ENCODE measurements at regions not wholly inside any gene's neighbourhood (a gene's known extent, or its start where the extent isn't known, plus 50 kb on each side); places are given as distances from the start of the nearest gene placed in this dataset.

- Mint-ChIP-seq H3K4me1 (ENCODE audit: unreplicated experiment) (no peaks in the 10 kb centered on the region), H3K27ac (ENCODE audit: unreplicated experiment) (no peak overlapping the region), H3K36me3 (ENCODE audit: unreplicated experiment) (no peaks in the 10 kb centered on the region), H3K27me3 (ENCODE audit: unreplicated experiment) (no peaks in the 10 kb centered on the region), H3K9me3 (ENCODE audit: unreplicated experiment) (peaks cover 6% of the 10 kb centered on the region), H3K4me3 (ENCODE audit: unreplicated experiment) (no peak overlapping the region)
- no peak for TF ChIP-seq CTCF (IDR thresholded peaks at IDR 0.05)
- DNase-seq (ENCODE audit: extremely low spot score, unreplicated experiment), result no peak
Observed at GRCh38 chr4:161329852-161330251, 833.9 kb downstream of the FSTL5 start.

- no peak for DNase-seq (ENCODE audit: extremely low spot score, unreplicated experiment)
- H3K4me3 Mint-ChIP-seq (ENCODE audit: unreplicated experiment), result no peak overlapping the region
- no peak for TF ChIP-seq CTCF (IDR thresholded peaks at IDR 0.05)
Observed at GRCh38 chr4:161321706-161322105, 842.1 kb downstream of the FSTL5 start.

GRCh38 chr4:161320377-161320776 is 843.4 kb downstream of the FSTL5 start:
- TF ChIP-seq CTCF (IDR thresholded peaks at IDR 0.05), result peak; percentile 46
- H3K27me3 Mint-ChIP-seq (ENCODE audit: unreplicated experiment), result no peaks in the 10 kb centered on the region
- no peaks in the 10 kb centered on the region for H3K36me3 Mint-ChIP-seq (ENCODE audit: unreplicated experiment)
- H3K9me3 Mint-ChIP-seq (ENCODE audit: unreplicated experiment), result no peaks in the 10 kb centered on the region
- H3K4me1 Mint-ChIP-seq (ENCODE audit: unreplicated experiment), result no peaks in the 10 kb centered on the region
- no peak overlapping the region for H3K4me3 Mint-ChIP-seq (ENCODE audit: unreplicated experiment)
- H3K27ac Mint-ChIP-seq (ENCODE audit: unreplicated experiment), result no peak overlapping the region
- no peak for DNase-seq (ENCODE audit: extremely low spot score, unreplicated experiment)

More at GRCh38 chr4:161321706-161322105, 842.1 kb downstream of the FSTL5 start:
- no peaks in the 10 kb centered on the region for H3K36me3 Mint-ChIP-seq (ENCODE audit: unreplicated experiment)
- no peaks in the 10 kb centered on the region for H3K9me3 Mint-ChIP-seq (ENCODE audit: unreplicated experiment)
- H3K27me3 Mint-ChIP-seq (ENCODE audit: unreplicated experiment), result no peaks in the 10 kb centered on the region
- H3K27ac Mint-ChIP-seq (ENCODE audit: unreplicated experiment), result no peak overlapping the region
- no peaks in the 10 kb centered on the region for H3K4me1 Mint-ChIP-seq (ENCODE audit: unreplicated experiment)

GRCh38 chr4:161317000-161317399 is 846.8 kb downstream of the FSTL5 start:
- no peak for DNase-seq (ENCODE audit: extremely low spot score, unreplicated experiment)
- Mint-ChIP-seq H3K36me3 (ENCODE audit: unreplicated experiment) (no peaks in the 10 kb centered on the region), H3K4me3 (ENCODE audit: unreplicated experiment) (no peak overlapping the region), H3K4me1 (ENCODE audit: unreplicated experiment) (no peaks in the 10 kb centered on the region), H3K27me3 (ENCODE audit: unreplicated experiment) (no peaks in the 10 kb centered on the region), H3K27ac (ENCODE audit: unreplicated experiment) (no peak overlapping the region), H3K9me3 (ENCODE audit: unreplicated experiment) (no peaks in the 10 kb centered on the region)
- no peak for TF ChIP-seq CTCF (IDR thresholded peaks at IDR 0.05)

- Mint-ChIP-seq H3K27ac (ENCODE audit: unreplicated experiment) (no peak overlapping the region), H3K36me3 (ENCODE audit: unreplicated experiment) (no peaks in the 10 kb centered on the region), H3K4me1 (ENCODE audit: unreplicated experiment) (no peaks in the 10 kb centered on the region), H3K27me3 (ENCODE audit: unreplicated experiment) (no peaks in the 10 kb centered on the region), H3K9me3 (ENCODE audit: unreplicated experiment) (no peaks in the 10 kb centered on the region), H3K4me3 (ENCODE audit: unreplicated experiment) (no peak overlapping the region)
- DNase-seq (ENCODE audit: extremely low spot score, unreplicated experiment), result no peak
- no peak for TF ChIP-seq CTCF (IDR thresholded peaks at IDR 0.05)
Observed at GRCh38 chr4:161314371-161314770, 849.4 kb downstream of the FSTL5 start.

Measured in osteocyte (in vitro differentiated cells).